Mucosa of stomach (tissue), 1 donor: ENCODE measurements at regions not wholly inside any gene's neighbourhood (a gene's known extent, or its start where the extent isn't known, plus 50 kb on each side); places are given as distances from the start of the nearest gene placed in this dataset.

Source experiments
- H3K27me3 ChIP-seq: one replicate; pipeline ENCODE4 v1.7.0; 2013; ENCODE audit warnings: mild to moderate bottlenecking, low read length; ENCODE audit not compliant: control insufficient read depth, insufficient read depth
- H3K36me3 ChIP-seq: one replicate; pipeline ENCODE4 v1.7.0; 2013; ENCODE audit warnings: low read length; ENCODE audit not compliant: control insufficient read depth, insufficient read depth
- H3K4me1 ChIP-seq: one replicate; pipeline ENCODE4 v1.7.0; 2013; ENCODE audit warnings: mild to moderate bottlenecking, low read length; ENCODE audit not compliant: control insufficient read depth, insufficient read depth
- H3K4me3 ChIP-seq: one replicate; pipeline ENCODE4 v1.7.0; 2013; ENCODE audit warnings: low read length
- H3K9ac ChIP-seq: one replicate; pipeline ENCODE4 v1.7.0; 2013; ENCODE audit warnings: mild to moderate bottlenecking, low read length, moderate library complexity
- H3K9me3 ChIP-seq: one replicate; pipeline ENCODE4 v1.7.0; 2013; ENCODE audit warnings: mild to moderate bottlenecking, low read length, moderate library complexity; ENCODE audit not compliant: control insufficient read depth
- donor health status: Pancreatic carcinoma.

GRCh38 chr22:48335442-48336139 is 1492.1 kb downstream of the BRD1 start:
- H3K9ac ChIP-seq = no peak overlapping the region
- no peaks in the 10 kb centered on the region for H3K4me1 ChIP-seq
- no peaks in the 10 kb centered on the region for H3K27me3 ChIP-seq
- H3K4me3 ChIP-seq = no peak overlapping the region
- no peaks in the 10 kb centered on the region for H3K36me3 ChIP-seq
- no peaks in the 10 kb centered on the region for H3K9me3 ChIP-seq

GRCh38 chr22:48334971-48335370 is 1492.7 kb downstream of the BRD1 start:
- Histone ChIP-seq H3K36me3 (no peaks in the 10 kb centered on the region), H3K4me1 (no peaks in the 10 kb centered on the region), H3K9me3 (no peaks in the 10 kb centered on the region), H3K27me3 (no peaks in the 10 kb centered on the region), H3K4me3 (no peak overlapping the region), H3K9ac (no peak overlapping the region)

- Histone ChIP-seq H3K27me3 (no peaks in the 10 kb centered on the region), H3K9ac (no peak overlapping the region)
Observed at GRCh38 chr22:48333816-48334735, 1493.6 kb downstream of the BRD1 start.

GRCh38 chr22:48333323-48333763 is 1494.3 kb downstream of the BRD1 start:
- Histone ChIP-seq H3K4me3 (no peak overlapping the region), H3K9me3 (no peaks in the 10 kb centered on the region), H3K27me3 (no peaks in the 10 kb centered on the region), H3K4me1 (no peaks in the 10 kb centered on the region), H3K9ac (no peak overlapping the region), H3K36me3 (no peaks in the 10 kb centered on the region)

More at GRCh38 chr22:48333816-48334735, 1493.6 kb downstream of the BRD1 start:
- Histone ChIP-seq H3K4me1 (no peaks in the 10 kb centered on the region), H3K36me3 (no peaks in the 10 kb centered on the region), H3K9me3 (no peaks in the 10 kb centered on the region), H3K4me3 (no peak overlapping the region)

- H3K9ac ChIP-seq = no peak overlapping the region
- no peak overlapping the region for H3K4me3 ChIP-seq
- H3K4me1 ChIP-seq = no peaks in the 10 kb centered on the region
- no peaks in the 10 kb centered on the region for H3K9me3 ChIP-seq
- no peaks in the 10 kb centered on the region for H3K36me3 ChIP-seq
- no peaks in the 10 kb centered on the region for H3K27me3 ChIP-seq
Observed at GRCh38 chr22:48332438-48333322, 1495.0 kb downstream of the BRD1 start.

- Histone ChIP-seq H3K9ac (no peak overlapping the region), H3K4me3 (no peak overlapping the region), H3K9me3 (no peaks in the 10 kb centered on the region), H3K27me3 (no peaks in the 10 kb centered on the region), H3K36me3 (no peaks in the 10 kb centered on the region), H3K4me1 (no peaks in the 10 kb centered on the region)
Observed at GRCh38 chr22:48331691-48332220, 1495.9 kb downstream of the BRD1 start.

- Histone ChIP-seq H3K4me3 (no peak overlapping the region), H3K4me1 (no peaks in the 10 kb centered on the region), H3K9ac (no peak overlapping the region), H3K36me3 (no peaks in the 10 kb centered on the region), H3K27me3 (no peaks in the 10 kb centered on the region), H3K9me3 (no peaks in the 10 kb centered on the region)
Observed at GRCh38 chr22:48331266-48331665, 1496.4 kb downstream of the BRD1 start.

GRCh38 chr22:48327721-48328120 is 1500.0 kb downstream of the BRD1 start:
- Histone ChIP-seq H3K27me3 (no peaks in the 10 kb centered on the region), H3K9me3 (no peaks in the 10 kb centered on the region), H3K36me3 (no peaks in the 10 kb centered on the region), H3K4me1 (no peaks in the 10 kb centered on the region), H3K9ac (no peak overlapping the region), H3K4me3 (no peak overlapping the region)

- H3K9ac ChIP-seq = no peak overlapping the region
- H3K4me3 ChIP-seq = no peak overlapping the region
- no peaks in the 10 kb centered on the region for H3K9me3 ChIP-seq
- no peaks in the 10 kb centered on the region for H3K27me3 ChIP-seq
- H3K36me3 ChIP-seq = no peaks in the 10 kb centered on the region
- no peaks in the 10 kb centered on the region for H3K4me1 ChIP-seq
Observed at GRCh38 chr22:48323746-48324145, 1503.9 kb downstream of the BRD1 start.

GRCh38 chr22:48322907-48323306 is 1504.8 kb downstream of the BRD1 start:
- no peaks in the 10 kb centered on the region for H3K36me3 ChIP-seq
- no peaks in the 10 kb centered on the region for H3K4me1 ChIP-seq
- no peaks in the 10 kb centered on the region for H3K9me3 ChIP-seq
- no peak overlapping the region for H3K4me3 ChIP-seq
- no peaks in the 10 kb centered on the region for H3K27me3 ChIP-seq
- H3K9ac ChIP-seq = no peak overlapping the region

- H3K27me3 ChIP-seq = no peaks in the 10 kb centered on the region
- no peak overlapping the region for H3K4me3 ChIP-seq
- no peaks in the 10 kb centered on the region for H3K4me1 ChIP-seq
- no peaks in the 10 kb centered on the region for H3K9me3 ChIP-seq
- H3K36me3 ChIP-seq = no peaks in the 10 kb centered on the region
- H3K9ac ChIP-seq = no peak overlapping the region
Observed at GRCh38 chr22:48321986-48322545, 1505.6 kb downstream of the BRD1 start.
